ENCODE measurements at regions not wholly inside any gene's neighbourhood (a gene's known extent, or its start where the extent isn't known, plus 50 kb on each side); places are given as distances from the start of the nearest gene placed in this dataset.

- no peak for TF ChIP-seq EZH2 (IDR thresholded peaks at IDR 0.05; ENCODE audit: insufficient read depth, low read length)
- TF ChIP-seq, protein P1, sequence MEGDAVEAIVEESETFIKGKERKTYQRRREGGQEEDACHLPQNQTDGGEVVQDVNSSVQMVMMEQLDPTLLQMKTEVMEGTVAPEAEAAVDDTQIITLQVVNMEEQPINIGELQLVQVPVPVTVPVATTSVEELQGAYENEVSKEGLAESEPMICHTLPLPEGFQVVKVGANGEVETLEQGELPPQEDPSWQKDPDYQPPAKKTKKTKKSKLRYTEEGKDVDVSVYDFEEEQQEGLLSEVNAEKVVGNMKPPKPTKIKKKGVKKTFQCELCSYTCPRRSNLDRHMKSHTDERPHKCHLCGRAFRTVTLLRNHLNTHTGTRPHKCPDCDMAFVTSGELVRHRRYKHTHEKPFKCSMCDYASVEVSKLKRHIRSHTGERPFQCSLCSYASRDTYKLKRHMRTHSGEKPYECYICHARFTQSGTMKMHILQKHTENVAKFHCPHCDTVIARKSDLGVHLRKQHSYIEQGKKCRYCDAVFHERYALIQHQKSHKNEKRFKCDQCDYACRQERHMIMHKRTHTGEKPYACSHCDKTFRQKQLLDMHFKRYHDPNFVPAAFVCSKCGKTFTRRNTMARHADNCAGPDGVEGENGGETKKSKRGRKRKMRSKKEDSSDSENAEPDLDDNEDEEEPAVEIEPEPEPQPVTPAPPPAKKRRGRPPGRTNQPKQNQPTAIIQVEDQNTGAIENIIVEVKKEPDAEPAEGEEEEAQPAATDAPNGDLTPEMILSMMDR (IDR thresholded peaks at IDR 0.05; ENCODE audit: insufficient read depth, low read depth, low read length), result no peak
These were observed 61.2 kb downstream of the HHEX start for GRCh38 chr10:92750791-92751533.
